ENCODE measurements at regions not wholly inside any gene's neighbourhood (a gene's known extent, or its start where the extent isn't known, plus 50 kb on each side); places are given as distances from the start of the nearest gene placed in this dataset.

- no peak for DNase-seq (ENCODE audit: low read depth)
Observed at GRCh38 chr2:198340846-198341245, 536.5 kb downstream of the PLCL1 start.

DNA sequence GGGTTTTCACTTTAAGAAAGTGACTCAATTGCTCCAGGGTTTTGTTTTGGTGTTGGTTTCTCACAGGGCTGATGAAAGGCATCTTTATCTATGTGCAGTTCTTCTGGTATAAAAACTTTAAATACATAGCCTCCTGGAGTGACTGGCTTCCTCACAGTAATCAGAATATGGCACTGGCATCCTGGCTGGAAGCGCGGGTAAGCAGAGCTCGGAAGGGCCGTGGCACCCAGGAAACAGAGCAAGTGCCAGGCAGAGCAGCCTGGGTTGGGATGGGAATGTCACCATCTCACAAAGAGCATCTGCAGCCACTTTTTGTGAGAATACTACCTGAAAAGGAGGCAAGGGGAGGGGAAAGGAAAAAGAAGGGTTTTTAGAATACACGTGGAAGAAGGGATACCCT is 534.7 kb downstream of the PLCL1 start:
- no peak for DNase-seq (ENCODE audit: low read depth)

DNA sequence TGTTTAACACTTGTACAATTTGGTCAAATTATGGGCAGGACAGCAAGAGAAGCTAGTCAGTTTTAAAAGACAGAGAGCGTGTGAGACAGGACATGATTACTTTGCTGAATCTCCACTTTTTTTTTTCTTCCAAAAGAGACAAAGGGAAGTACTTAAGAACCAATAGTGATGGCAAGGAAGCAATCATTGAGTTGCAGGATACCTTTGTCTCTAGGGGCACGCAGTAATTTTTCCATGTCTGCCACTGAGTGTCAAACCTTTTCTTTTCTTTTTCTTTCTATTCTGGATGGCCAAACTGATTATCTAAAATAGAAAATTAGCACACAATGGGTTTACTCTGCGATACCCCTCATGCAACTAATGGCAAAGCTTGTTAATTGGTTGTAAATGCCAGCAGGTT is 533.0 kb downstream of the PLCL1 start:
- DNase-seq (ENCODE audit: low read depth) = no peak

DNA sequence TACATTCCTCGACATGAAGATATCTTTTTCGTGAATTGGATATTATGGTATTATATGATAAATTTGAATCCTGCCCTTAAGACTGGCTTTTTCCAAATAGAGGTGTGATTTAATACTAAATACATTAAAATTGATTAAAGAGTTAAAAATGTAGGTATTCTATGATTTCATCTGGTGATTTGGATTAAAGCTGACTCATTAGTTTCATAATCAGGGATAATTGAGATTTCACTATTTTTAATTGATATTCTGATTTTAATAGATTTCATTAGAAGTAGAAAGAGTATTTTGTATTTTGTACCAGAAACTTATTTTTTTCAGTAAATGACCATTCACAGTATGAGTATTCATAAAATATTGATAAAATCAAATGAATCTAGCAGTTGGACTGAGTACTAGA is 524.1 kb downstream of the PLCL1 start:
- DNase-seq (ENCODE audit: low read depth) = no peak

DNA sequence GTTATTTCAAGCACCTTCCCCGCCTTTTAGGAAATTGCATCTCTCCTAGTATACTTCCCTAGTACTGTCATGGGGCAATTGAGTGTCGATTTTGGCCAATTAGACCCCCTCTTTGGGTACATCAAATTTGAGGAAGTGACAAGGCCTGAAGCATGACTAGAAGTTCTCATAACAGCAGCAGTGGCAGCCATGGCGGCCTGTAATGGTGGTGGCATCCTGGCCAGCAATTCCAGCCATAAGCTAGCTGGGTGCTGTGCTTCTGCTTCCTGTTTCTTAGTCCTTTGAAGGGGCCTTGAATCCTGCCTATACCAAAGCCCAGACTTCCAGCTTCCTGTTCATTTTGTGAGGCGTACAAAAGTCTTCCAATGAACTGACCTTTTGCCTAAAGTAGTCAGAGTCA is 523.1 kb downstream of the PLCL1 start:
- no peak for DNase-seq (ENCODE audit: low read depth)

- no peak for DNase-seq (ENCODE audit: low read depth)
Observed at GRCh38 chr2:198326431-198326830, 522.0 kb downstream of the PLCL1 start.

DNA sequence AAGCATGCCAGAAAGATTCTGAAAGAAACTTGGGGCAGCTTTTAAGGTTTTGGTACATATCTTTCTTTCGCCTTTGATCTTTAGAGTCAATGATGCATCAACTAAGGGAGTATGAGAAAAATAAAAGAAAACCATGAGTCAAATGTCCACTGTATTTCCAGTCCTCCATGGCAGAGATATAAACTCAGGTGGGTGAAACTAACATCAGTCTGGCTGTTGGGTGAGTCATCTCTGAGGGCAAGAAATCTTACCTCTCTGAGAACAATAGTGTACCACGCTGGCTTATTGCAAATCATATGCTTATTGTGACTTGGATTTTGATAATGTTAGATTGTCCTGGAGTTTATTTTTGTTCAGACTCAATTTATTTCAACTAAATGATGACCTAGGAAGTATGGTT is 521.0 kb downstream of the PLCL1 start:
- DNase-seq (ENCODE audit: low read depth) = no peak

DNA sequence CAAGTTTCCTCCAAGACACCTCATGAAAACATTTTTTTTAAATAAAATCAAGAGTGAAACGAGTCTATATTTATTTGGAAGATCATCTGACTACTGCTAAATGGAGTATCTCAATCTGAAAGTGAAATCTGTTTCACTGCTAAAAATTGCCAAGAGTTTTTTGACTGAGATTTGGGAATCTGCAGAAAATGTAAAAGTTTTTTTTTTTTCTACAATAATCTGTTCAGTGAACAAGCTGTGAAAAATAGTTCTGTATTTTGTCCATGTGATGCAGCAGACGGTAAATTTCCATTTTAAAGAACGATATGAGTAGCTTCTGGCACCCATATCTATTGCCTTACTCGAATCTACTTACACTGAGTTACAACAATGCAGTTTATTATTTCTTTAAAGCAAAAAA is 519.7 kb downstream of the PLCL1 start:
- DNase-seq (ENCODE audit: low read depth) = no peak

DNA sequence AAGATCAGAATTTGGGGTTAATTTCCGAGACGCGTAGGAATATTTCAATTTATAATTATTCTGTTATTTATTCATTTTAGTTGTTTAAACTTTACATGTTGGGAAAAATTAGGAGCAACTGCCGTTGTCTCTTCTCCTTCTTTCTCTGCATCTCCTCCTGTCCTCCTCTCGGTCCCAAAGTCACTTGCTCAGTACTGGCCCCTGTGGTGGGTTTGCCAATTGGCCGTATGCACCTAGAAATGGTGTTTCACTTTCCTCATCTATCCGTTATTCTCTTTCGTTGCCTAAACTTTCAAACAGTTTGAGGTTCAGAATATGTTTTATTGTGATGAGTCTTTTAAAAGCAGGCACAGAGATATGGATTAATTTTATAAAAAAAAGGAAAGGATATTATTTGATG is 517.9 kb downstream of the PLCL1 start:
- DNase-seq (ENCODE audit: low read depth) = no peak

GRCh38 chr2:198321522-198322088 is 517.2 kb downstream of the PLCL1 start:
- DNase-seq (ENCODE audit: low read depth) = no peak

- DNase-seq (ENCODE audit: low read depth) = no peak
Observed at GRCh38 chr2:198316852-198317396, 512.5 kb downstream of the PLCL1 start.

DNA sequence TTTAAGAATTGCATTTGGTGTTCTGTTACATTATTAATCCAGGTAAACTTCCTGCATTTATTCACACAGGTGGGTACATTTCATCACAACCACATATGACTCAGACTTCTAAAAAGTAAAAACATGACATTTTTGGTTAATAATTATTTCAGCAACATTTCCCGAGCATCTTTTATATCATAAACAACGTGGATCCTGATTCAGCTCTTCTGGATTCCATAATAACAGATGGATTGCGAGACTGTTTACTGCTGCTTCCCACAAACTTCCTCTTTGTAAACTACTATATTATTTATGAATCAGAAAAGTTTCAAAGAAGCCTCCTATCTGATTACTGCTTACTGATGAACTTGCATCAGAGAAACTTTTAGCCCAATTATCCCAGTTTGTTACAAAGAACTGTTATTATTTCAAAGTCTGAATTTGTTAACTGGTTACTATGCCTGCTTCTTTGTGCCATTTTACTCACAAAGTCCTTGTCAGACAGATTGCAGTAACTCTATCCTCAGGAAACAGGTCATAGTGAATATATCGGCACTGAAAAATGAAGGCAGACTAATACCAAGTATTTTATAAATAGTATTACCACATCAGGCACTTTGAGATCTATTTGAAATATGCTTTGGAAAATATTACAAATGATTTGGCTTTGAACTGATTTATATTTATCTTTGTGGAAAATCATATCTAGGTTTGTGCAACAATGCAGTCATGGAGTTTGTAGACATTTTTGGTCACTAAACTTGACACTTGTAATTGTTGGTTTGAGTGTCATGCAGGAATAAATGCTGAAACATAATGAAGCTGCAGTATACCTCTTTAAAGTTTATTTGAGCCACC is 511.6 kb downstream of the PLCL1 start:
- no peak for DNase-seq (ENCODE audit: low read depth)

GRCh38 chr2:198314559-198315153 is 510.3 kb downstream of the PLCL1 start:
- DNase-seq (ENCODE audit: low read depth) = peak; percentile 54

- DNase-seq (ENCODE audit: low read depth) = no peak
Observed at GRCh38 chr2:198312596-198313483, 508.4 kb downstream of the PLCL1 start.

- no peak for DNase-seq (ENCODE audit: low read depth)
Observed at GRCh38 chr2:198311020-198311419, 506.6 kb downstream of the PLCL1 start.

- peak; percentile 14 for DNase-seq (ENCODE audit: low read depth)
Observed at GRCh38 chr2:198309673-198310280, 505.4 kb downstream of the PLCL1 start.

DNA sequence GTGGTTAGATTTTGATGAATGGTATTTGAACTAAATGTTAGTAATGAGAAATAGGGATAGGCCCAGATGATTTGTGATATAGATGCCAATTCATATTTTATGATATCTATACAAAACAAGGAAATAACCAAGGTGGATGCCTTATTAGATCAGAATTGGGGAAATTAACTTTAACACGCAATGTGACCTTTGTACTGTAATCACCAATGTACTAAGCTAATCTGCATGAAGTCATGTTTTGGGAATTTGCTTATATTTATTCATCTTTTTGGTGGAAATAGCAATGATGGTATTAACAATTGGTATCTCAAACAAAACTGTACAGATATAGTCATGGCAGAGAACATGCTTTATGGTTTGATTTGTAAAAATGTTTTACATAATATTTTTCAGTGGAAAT is 504.7 kb downstream of the PLCL1 start:
- DNase-seq (ENCODE audit: low read depth) = no peak

- no peak for DNase-seq (ENCODE audit: low read depth)
Observed at GRCh38 chr2:198308368-198308767, 504.0 kb downstream of the PLCL1 start.

GRCh38 chr2:198307093-198307492 is 502.7 kb downstream of the PLCL1 start:
- DNase-seq (ENCODE audit: low read depth) = no peak

GRCh38 chr2:198304859-198305258 is 500.5 kb downstream of the PLCL1 start:
- no peak for DNase-seq (ENCODE audit: low read depth)

- DNase-seq (ENCODE audit: low read depth) = no peak
Observed at GRCh38 chr2:198297350-198297749, 493.0 kb downstream of the PLCL1 start.
